GM21737 (cell line): ENCODE measurements at regions not wholly inside any gene's neighbourhood (a gene's known extent, or its start where the extent isn't known, plus 50 kb on each side); places are given as distances from the start of the nearest gene placed in this dataset.
"Not testable (repeated sequence)": the region's sequence is repeated elsewhere in the genome, so short reads cannot be mapped to it uniquely, and the experiment has no call there.

Source experiments
- ATAC-seq: cut with Tn5 transposase; IDR thresholded peaks from one replicate; pipeline ENCODE4 v1.9.1; 2021; ENCODE audit warnings: mild to moderate bottlenecking, moderate library complexity; ENCODE audit not compliant: unreplicated experiment

DNA sequence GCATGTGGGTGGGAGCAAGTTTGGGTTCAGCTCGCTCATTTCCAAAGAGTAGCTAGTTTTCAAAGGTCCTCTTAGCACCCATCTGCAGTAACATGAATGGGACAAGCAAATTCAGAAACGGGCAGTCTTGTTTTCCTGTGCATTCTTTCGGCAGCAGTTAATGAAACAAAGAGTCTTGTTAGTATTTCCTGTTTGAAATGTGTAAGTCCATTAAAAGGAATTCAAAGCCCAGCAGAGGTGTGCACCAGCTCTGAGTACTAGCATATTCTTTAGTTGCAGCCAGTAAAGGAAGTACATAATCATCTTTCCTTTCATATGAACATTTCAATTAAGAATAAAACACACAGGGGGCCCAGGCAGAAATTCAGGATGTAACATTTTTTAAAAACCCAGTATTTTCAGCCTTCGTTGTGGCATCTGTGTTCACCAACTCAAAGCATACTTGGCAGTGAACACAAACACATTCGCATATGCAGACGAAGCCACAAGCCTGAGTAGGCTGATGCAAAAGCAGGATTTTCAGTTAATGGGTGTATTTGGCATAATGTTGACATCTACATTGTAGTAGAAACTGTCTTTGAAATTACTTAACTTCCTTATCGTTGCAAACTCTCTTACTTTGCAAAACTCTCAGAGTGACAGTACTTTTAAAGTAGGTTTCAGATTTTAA is 570.0 kb upstream of the FLRT2 start:
- ATAC-seq: no peak

DNA sequence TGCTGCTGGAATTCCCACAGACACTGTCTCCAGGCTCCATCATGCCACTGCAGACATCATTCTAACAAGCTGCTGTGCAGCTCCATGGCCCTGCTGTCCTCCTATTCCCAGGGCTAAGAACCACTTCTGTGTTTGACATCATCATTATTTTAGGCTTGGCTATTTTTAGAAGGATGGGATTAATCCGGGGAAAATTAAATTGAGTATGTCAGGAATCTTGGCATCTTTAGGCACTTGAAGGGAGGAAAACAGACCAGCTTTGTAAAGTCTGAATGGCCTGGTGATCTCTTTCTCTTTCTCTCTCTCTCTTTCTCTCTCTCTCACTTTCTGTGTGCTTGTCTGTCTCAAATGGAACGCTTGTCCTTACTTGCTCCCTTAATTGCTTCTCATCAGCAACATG is 568.3 kb upstream of the FLRT2 start:
- no peak for ATAC-seq

DNA sequence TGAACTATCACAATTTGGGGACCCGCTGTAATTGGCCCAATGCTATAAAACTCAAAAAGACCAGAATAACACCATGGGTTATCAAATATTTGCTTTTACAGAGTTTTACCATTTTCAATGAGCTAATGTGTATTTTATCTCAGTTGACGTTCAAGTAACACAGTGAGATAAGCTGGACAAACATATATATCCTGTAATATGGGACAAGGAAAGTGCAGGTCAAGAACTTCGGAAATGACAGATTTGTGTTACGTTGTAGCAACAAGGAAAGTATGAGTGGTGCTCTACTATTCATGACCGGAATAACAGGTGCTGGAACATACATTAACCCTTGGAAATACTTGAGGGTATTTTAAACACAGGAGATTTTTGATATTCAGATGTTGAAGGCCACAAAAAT is 566.4 kb upstream of the FLRT2 start:
- no peak for ATAC-seq

DNA sequence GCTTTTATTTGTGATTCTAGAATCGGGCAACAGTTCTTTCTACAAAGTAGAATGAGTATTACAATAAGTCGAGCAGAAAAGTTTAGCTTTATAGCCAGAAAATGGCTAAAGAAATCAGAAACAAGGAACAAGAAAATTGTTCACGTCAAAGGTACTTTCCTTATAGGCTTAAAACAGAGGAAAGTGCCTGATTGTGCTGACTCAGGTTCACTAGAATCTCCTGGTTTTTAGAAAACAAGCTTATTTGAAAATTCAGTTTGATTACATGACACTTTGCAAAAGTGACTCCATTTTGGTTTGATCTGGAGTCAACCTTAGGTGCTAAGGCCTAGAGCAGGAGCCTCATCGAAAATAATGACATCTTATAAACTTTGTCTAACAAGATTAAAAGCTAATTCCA is 564.7 kb upstream of the FLRT2 start:
- ATAC-seq: no peak

DNA sequence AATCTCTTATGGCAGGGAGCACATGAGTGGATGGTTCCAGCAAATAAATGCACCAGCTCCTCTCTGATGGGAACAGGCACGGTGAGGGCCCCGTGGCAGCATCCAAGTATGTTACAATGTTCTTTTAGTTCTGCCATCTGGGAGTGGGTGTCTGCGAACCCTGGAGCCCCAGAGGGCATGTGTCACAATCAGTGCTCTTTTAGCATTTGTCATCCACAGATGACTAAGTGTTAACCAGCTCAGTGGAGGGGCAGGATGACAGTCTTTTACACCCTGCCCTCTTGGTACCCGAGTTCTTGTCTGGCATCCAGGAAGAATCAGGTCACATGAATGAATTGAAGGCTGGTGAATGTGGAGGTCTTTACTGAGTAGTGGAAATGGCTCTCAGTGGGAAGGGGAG is 560.4 kb upstream of the FLRT2 start:
- ATAC-seq: no peak

DNA sequence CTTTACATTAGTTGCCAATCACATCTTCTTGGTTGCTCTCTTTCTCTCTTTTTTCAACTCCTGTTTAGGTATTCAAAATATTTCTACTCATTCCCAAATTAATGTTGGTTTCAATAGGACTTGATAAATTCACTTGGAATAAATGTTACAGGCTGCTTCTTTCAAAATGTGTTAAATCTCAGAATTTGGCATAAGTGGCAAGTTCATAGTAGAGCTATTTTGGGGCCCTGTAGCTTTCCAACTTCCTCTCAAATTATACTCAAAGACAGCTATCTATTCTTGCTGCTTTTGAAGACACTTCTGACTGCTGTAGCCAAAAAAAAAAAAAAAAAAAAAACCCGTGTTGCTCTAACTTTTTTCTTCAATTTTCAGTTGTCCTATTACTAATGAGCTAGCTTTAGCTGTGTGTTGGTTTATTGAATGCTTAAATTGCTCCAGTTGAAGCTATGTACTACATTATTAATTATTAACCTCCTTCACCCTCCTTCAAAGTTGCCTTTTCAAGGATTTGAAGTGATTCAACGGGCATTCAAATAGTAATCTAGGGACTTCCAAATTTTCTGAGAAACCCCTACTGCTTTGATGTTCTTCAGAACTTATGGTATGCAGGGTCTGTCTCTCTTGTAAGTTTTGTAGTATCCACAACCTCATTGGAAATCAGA is 554.6 kb upstream of the FLRT2 start:
- ATAC-seq: no peak

DNA sequence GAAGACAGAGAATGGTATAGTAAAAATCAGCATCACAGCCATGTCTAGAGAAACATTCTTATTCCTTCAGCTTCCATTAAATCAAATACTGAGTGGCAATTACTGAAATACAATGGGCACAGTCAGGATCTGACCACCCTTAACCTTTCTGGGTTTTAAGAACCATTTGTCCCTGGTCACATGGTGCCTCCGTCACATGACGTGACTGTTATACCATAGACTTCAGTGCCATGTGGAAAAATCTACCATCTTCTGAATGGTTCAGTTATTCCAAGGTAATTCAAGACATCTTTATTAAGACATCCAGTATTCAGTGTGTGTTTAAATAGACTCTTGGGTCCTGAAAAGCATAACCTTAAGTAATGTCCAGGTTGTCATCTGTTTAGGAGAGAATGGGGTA is 553.1 kb upstream of the FLRT2 start:
- no peak for ATAC-seq

DNA sequence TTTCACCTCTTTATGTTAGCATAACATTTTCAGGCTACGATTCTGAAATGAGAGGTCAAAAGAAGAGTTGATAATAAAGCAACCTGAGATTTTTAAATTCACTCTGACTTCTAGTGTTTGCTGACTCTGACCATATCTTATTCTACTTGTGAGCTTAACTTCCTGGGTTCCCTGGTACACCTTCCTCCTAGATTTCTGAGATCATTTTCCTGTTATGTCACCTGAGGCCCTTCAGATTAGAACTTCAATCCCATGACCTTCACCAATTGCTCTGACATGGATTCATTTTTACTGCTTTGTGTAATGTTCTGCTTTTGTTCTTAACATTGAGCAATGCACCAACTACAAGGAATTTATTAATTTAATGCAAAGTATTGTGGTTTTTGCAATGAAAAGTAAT is 542.9 kb upstream of the FLRT2 start:
- no peak for ATAC-seq

DNA sequence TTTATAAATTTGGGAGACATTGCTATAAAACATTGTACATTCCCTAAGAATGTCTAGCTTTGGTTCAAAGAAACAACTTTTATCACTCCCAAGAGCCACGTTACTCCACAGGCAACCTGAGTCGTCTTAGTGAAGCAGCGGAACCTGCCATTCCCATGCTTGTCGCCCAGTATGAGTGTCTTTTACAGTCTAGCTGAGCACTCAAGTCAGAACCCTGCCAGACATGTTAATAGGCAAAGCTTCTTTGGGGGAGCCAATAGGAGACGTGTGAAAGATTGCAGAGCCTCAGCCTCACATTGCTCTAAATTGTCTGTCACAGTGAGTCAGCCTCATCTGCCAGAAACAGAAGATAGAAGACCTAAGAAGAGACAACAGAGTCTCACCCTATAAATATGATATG is 541.6 kb upstream of the FLRT2 start:
- no peak for ATAC-seq

DNA sequence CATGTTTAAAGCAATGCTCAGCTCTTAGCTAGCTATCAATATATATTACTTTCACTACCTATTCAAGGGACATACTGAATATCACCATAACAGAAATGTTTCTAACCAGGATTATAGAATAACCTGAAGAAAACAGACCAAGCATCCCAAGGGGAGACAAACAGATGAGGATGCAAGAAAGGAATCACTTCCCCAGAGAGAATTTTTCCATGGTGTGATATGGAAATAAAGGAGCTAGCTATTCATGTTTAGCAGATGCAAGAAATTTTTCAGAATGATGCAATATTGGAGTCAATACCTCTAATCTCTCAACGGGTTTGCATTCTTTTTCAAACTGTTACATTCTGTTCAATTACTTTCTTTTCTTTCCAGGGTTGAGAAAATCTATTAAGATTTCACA is 538.9 kb upstream of the FLRT2 start:
- ATAC-seq: no peak

DNA sequence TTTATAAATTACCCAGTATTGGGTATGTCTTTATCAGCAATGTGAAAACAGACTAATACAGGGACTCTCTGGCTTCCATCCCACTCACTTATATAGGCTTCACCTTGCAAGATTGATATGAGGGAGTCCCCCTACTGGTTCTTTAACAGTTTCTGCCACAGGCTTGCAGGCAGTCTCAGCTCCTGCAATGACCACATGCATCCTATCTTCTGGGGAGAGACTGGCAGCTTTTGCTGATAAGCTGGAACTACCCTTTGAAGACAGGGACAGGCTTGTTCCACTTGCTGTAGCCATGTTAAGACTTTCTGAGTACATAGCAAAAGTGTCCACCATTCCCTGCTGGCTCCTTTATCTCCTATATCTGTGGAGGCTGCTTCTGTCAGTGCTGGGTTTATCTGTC is 531.7 kb upstream of the FLRT2 start:
- ATAC-seq: no peak

DNA sequence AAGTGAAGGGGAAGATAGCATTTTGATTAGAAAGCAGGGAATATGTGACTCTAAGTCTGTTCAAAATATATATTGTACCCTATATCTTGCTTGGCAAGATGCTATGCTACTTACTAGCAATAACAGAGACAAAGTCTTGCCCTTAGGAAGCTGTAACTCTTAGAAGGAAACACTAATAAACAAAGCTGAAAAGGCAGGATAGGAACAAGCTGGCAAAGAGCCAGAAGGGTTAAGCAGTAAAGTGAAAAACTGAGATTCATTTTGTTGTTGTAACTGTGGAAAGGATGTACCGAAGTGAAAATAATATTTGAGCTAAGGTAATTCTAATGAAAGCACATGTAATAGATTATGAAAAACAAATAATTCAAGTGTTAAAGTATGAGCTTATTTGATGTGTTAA is 527.1 kb upstream of the FLRT2 start:
- ATAC-seq: no peak

DNA sequence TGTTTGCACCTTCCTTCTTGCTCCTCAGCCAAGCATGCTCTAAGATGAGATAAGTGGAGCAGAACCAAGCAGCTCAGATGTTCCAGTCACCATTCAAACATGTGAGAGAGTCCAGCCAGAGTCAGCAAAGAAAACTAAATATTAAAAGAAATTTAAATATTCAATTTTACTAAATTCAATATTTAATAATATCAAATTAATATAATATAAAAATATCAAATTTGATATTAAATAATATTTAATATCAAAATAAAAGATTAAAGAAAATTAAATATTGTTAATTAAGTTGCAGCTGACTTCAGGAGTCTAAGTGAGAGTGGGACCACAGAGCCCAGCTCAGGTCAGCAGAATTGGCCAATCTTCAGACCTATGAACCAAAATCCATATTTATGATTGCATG is 526.1 kb upstream of the FLRT2 start:
- no peak for ATAC-seq

DNA sequence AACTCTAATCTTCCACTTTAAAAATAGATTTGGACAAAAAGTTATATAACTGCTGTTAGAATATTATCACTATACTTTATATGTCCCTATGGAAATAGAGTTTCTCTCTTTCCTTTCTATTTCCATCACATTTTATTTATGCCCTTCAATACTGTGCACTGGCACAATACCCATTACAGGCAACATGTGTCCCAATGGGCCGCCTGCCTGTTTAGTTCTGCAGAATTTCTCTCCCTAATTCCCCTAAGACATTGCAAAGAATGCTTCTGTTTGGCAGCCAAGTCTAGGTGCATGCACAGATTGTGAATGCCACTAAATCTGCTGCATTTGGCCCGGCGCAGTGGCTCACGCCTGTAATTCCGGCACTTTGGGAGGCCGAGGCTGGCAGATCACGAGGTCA is 520.4 kb upstream of the FLRT2 start:
- ATAC-seq: no peak

DNA sequence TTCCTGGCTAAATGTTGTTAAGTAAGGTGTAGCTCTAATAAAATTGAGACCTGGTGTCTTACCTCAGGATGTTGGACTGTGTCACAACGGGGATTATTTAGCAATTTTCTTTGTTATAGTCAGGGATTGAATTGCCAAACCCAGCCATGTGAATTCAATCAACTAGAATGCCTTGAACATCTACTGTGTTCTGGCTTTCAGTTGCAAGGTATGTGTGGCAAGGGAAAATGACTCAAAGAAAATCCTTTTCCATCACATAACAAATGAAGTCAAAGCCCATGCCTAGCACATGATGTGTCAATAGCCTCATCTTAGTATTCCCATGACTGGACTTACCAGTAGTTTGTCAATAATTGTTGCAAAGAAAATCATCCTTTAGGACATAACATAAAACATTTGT is 519.8 kb upstream of the FLRT2 start:
- ATAC-seq: no peak

DNA sequence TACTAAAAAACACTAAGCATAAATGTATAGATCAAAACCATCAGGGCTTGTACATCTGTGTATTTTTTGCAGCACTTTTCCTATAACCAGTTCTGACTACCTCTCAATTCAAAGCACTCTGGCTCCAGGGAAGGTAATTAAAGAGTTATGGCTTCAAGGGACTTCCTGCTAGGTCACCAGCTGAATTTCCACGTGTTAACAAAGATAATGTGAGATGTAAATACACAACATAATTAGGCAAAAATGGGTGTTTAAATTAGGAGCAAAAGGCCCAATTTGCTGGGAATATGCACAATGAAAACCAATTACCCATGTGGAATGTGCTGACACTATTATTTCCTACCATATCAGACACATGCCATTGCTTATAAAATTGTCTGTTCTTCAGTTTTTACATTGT is 513.4 kb upstream of the FLRT2 start:
- ATAC-seq: no peak

DNA sequence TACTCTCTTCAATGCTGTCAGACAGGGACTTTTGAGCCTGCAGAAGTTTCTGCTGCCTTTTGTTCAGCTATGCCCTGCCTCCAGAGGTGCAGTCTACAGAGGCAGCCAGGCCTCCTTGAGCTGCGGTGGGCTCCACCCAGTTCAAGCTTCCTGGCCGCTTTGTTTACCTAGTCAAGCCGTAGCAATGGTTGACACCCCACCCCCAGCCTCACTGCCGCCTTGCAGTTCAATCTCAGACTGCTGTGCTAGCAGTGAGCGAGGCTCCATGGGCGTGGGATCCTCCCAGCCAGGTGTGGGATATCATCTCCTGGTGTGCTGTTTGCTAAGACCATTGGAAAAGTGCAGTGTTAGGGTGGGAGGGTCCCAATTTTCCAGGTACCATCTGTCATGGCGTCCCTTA is 506.1 kb upstream of the FLRT2 start:
- ATAC-seq: not testable (repeated sequence)

DNA sequence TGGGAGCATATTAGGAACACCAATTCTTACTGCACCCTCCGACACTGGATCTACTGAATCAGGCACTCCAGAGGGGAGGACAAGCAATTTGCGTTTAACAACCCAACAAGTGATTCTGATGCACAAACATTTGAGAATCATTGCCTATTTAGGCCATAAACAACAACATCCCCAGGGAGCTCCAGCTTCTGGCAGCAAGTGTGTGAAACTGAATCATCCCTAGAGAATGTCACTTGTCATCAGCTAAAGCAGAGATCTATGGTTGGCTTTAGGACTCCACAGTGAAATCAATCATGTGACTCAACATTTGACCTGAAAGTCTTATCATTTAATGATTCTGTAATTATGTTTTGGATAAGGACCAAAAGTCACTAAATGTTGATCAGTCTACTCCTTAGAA is 505.0 kb upstream of the FLRT2 start:
- ATAC-seq: no peak

DNA sequence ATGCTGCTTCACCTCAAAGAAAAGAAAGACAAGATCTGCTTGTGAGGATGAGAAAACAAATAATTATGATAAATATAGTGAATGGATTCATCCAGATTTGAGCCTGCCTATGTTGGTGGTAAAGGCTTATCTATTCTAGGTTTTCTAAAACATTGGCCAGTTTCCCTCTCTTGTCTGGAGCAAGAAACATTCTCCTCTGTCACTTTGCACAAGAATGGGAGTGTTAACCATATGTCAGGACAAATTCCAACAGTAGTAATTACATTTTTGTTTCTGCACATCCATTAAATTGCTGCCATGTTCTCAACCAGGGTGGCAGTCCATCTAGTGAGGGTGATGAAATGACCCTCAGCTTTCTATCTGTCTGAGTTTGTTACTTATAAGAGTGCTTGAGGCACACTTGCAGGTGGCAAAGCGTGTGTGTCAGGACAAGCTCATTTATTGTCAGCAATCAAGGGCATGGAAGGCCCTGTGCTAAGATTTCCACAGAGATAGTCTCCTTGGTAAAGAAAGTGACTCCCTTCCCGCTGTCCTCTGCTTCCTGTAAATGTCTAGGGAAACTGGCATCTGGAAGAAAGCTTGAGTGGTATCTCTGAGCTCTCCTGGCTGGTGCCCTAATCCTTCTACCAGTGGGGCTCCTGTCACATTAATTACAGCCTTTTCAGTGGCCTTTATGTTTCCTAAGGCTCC is 502.1 kb upstream of the FLRT2 start:
- no peak for ATAC-seq

DNA sequence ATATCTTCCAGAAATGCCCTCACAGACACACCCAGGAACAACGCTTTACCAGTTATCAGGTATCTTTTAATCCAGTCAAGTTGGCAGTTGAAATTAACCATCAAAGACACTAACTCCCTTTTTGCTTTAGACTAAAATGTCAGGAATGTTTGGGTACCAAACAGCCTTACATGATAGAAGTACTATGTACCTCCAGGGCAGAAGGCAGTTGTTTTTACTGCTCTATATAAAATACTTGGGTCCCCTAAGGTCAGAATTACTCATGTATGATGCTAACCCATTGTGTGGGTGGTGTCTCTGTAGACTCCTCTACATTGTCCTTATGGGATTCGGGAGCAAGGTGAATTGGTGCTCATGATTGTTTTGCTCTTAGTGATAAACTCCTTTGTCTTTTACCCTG is 492.5 kb upstream of the FLRT2 start:
- ATAC-seq: no peak

DNA sequence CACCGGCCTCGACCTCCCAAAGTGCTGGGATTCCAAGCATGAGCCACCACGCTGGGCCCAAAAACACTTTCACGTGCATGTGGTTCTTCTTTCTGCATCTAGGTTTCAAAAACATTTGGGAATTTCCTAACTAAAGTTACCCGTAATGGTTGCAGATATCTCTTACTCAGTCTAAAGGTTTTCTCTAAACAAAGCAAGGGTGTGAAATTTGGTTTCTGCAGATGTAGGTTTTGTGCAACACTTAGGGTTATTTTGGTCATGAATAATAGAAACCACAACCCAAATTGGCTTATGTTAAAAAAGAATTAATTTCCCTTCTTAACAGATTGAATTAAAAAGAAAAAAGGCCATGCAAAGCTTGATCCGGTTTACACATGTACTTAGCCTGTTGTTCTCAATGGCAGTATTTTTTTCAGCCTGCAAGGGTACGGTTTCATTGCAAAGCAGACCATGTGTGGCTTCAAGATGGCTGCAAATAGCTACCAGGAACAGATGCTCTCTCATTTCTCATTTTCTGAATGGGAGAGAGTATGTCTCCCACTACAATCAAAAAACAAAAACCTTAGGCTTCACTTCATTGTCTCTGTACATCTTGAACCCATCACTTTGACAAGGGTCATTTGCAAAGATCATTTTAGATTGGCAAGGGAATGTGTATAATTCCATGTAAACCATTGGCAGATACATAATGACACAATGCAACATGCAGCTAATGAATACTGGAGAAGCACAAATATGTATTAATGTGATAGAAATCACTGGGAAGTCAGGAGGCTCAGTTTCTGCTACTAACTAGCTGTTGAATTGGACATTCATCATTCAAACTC is 491.2 kb upstream of the FLRT2 start:
- no peak for ATAC-seq

DNA sequence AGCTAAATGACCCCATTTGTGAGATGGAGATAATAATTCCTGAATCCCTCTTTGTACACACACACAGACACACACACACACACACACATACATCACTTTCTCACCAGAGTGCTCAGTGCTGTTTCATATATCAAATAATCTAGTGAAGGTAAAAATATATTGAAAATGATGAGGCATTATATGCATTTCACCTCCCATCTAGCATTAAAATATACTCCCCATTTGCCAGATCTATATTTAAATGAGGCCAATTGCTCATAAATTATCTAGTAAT is 490.7 kb upstream of the FLRT2 start:
- ATAC-seq: no peak
